ENCODE measurements at regions not wholly inside any gene's neighbourhood (a gene's known extent, or its start where the extent isn't known, plus 50 kb on each side); places are given as distances from the start of the nearest gene placed in this dataset.

GRCh38 chr5:10090074-10090473, 159.6 kb downstream of the ATPSCKMT start:
- Histone ChIP-seq H3K36me3 (ENCODE audit: insufficient read depth, low read length) (no peaks in the 10 kb centered on the region), H3K9ac (ENCODE audit: low read length) (no peak overlapping the region), H3K27ac (ENCODE audit: low read length) (no peak overlapping the region), H3K4me2 (ENCODE audit: low read length) (no peak overlapping the region), H3K4me3 (ENCODE audit: low read length) (no peak overlapping the region), H4K20me1 (ENCODE audit: insufficient read depth) (no peaks in the 10 kb centered on the region), H3K27me3 (ENCODE audit: insufficient read depth, low read depth, low read length) (no peaks in the 10 kb centered on the region), H3F3A (ENCODE audit: insufficient read depth, low read length, poor library complexity, severe bottlenecking) (no peaks in the 10 kb centered on the region), H3K9me3 (ENCODE audit: low read length) (peaks cover 3% of the 10 kb centered on the region), H3K79me2 (replicated peaks; ENCODE audit: insufficient read depth, low read length) (no peaks in the 10 kb centered on the region), H3K9me2 (ENCODE audit: insufficient read depth, low read length) (no peaks in the 10 kb centered on the region), H2AFZ (ENCODE audit: low read depth, low read length) (no peak overlapping the region)
- no peak for TF ChIP-seq TAF1 (IDR thresholded peaks at IDR 0.05; ENCODE audit: low read depth)
- TF ChIP-seq RAD21 (conservative IDR thresholded peaks at IDR 0.05): no peak
- no peak for TF ChIP-seq EP300 (conservative IDR thresholded peaks at IDR 0.05; ENCODE audit: poor library complexity, severe bottlenecking)
- no peak for TF ChIP-seq EZH2 (IDR thresholded peaks at IDR 0.05; ENCODE audit: borderline replicate concordance, insufficient read depth, low read length, poor library complexity, severe bottlenecking)
- no peak for TF ChIP-seq MXI1 (conservative IDR thresholded peaks at IDR 0.05; ENCODE audit: poor library complexity, severe bottlenecking)
- no peak for TF ChIP-seq SMC3 (conservative IDR thresholded peaks at IDR 0.05; ENCODE audit: poor library complexity)
- TF ChIP-seq, protein P1, sequence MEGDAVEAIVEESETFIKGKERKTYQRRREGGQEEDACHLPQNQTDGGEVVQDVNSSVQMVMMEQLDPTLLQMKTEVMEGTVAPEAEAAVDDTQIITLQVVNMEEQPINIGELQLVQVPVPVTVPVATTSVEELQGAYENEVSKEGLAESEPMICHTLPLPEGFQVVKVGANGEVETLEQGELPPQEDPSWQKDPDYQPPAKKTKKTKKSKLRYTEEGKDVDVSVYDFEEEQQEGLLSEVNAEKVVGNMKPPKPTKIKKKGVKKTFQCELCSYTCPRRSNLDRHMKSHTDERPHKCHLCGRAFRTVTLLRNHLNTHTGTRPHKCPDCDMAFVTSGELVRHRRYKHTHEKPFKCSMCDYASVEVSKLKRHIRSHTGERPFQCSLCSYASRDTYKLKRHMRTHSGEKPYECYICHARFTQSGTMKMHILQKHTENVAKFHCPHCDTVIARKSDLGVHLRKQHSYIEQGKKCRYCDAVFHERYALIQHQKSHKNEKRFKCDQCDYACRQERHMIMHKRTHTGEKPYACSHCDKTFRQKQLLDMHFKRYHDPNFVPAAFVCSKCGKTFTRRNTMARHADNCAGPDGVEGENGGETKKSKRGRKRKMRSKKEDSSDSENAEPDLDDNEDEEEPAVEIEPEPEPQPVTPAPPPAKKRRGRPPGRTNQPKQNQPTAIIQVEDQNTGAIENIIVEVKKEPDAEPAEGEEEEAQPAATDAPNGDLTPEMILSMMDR (IDR thresholded peaks at IDR 0.05; ENCODE audit: poor library complexity, severe bottlenecking): no peak
- no peak for TF ChIP-seq POLR2AphosphoS5 (IDR thresholded peaks at IDR 0.05)
- TF ChIP-seq, protein P2, sequence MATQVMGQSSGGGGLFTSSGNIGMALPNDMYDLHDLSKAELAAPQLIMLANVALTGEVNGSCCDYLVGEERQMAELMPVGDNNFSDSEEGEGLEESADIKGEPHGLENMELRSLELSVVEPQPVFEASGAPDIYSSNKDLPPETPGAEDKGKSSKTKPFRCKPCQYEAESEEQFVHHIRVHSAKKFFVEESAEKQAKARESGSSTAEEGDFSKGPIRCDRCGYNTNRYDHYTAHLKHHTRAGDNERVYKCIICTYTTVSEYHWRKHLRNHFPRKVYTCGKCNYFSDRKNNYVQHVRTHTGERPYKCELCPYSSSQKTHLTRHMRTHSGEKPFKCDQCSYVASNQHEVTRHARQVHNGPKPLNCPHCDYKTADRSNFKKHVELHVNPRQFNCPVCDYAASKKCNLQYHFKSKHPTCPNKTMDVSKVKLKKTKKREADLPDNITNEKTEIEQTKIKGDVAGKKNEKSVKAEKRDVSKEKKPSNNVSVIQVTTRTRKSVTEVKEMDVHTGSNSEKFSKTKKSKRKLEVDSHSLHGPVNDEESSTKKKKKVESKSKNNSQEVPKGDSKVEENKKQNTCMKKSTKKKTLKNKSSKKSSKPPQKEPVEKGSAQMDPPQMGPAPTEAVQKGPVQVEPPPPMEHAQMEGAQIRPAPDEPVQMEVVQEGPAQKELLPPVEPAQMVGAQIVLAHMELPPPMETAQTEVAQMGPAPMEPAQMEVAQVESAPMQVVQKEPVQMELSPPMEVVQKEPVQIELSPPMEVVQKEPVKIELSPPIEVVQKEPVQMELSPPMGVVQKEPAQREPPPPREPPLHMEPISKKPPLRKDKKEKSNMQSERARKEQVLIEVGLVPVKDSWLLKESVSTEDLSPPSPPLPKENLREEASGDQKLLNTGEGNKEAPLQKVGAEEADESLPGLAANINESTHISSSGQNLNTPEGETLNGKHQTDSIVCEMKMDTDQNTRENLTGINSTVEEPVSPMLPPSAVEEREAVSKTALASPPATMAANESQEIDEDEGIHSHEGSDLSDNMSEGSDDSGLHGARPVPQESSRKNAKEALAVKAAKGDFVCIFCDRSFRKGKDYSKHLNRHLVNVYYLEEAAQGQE (IDR thresholded peaks at IDR 0.05; ENCODE audit: borderline replicate concordance): no peak

- Histone ChIP-seq H3K27ac (ENCODE audit: low read length) (no peak overlapping the region), H2AFZ (ENCODE audit: low read depth, low read length) (no peak overlapping the region), H3F3A (ENCODE audit: insufficient read depth, low read length, poor library complexity, severe bottlenecking) (no peaks in the 10 kb centered on the region), H4K20me1 (ENCODE audit: insufficient read depth) (no peaks in the 10 kb centered on the region), H3K4me2 (ENCODE audit: low read length) (no peak overlapping the region), H3K27me3 (ENCODE audit: insufficient read depth, low read depth, low read length) (no peaks in the 10 kb centered on the region), H3K9me2 (ENCODE audit: insufficient read depth, low read length) (no peaks in the 10 kb centered on the region), H3K4me3 (ENCODE audit: low read length) (no peak overlapping the region), H3K9me3 (ENCODE audit: low read length) (peaks cover 3% of the 10 kb centered on the region), H3K9ac (ENCODE audit: low read length) (no peak overlapping the region), H3K79me2 (replicated peaks; ENCODE audit: insufficient read depth, low read length) (no peaks in the 10 kb centered on the region), H3K36me3 (ENCODE audit: insufficient read depth, low read length) (no peaks in the 10 kb centered on the region)
- TF ChIP-seq, protein P2 (IDR thresholded peaks at IDR 0.05; ENCODE audit: borderline replicate concordance): no peak
- TF ChIP-seq EZH2 (IDR thresholded peaks at IDR 0.05; ENCODE audit: borderline replicate concordance, insufficient read depth, low read length, poor library complexity, severe bottlenecking) (no peak), TAF1 (IDR thresholded peaks at IDR 0.05; ENCODE audit: low read depth) (no peak)
- TF ChIP-seq, protein P1 (IDR thresholded peaks at IDR 0.05; ENCODE audit: poor library complexity, severe bottlenecking): no peak
Observed at GRCh38 chr5:10085185-10085584, 164.5 kb downstream of the ATPSCKMT start.

Data from neural cell (in vitro differentiated cells).